Ramos (cell line): ENCODE measurements at regions not wholly inside any gene's neighbourhood (a gene's known extent, or its start where the extent isn't known, plus 50 kb on each side); places are given as distances from the start of the nearest gene placed in this dataset.

Experiments used
- in situ Hi-C: fragments of 300-500 bp; cut with MboI; formaldehyde crosslinking; loops from one replicate; pipeline ENCODE4 v1.14.3; 2022; ENCODE audit warnings: low sequenced_read_pairs; ENCODE audit not compliant: unreplicated experiment

- in situ Hi-C loops, result no loop called here
Observed at GRCh38 chr17:79276821-79277220, 202.2 kb downstream of the ENGASE start.

DNA sequence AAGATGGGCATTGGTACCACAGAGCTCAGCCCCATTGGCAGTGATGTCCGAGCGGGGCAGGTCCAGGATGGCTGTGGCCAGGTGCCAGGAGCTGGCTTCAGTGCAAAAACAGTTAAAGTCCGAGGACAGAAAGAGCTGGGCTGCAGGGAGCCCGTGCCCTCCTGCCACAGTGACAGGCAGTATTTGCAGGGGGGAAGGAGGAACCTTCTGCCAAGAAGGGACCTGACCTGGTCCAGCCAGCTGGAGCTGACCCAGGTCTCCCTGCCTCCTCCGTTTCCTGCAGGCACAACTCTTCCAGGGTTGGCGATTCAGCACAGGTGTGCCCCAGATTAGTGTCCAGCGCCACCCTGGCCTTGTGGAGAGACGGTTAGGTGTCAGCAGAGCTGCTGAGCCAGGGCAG is 199.0 kb downstream of the ENGASE start:
- in situ Hi-C loops, result no loop called here

GRCh38 chr17:79272666-79273219 is 198.1 kb downstream of the ENGASE start:
- in situ Hi-C loops, result no loop called here

DNA sequence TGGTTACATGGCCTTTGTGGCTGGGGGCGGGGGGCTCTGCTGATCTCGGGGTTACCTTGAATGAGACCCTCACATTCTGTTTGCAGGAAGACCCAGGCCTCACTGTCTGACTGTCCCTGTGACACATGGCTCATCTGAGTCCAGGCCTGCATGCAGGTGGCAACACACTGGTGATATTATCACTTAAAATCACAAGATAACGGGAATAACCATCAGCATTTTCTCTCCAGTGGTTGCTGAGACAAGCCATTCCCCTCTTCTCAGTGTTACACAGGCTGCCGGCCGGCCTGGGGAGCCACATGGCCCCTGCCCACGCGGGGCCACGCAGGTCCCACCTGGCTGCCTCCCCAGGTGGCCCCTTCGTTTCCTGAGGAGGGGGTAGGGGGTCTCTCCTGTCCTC is 197.6 kb downstream of the ENGASE start:
- in situ Hi-C loops, result no loop called here

DNA sequence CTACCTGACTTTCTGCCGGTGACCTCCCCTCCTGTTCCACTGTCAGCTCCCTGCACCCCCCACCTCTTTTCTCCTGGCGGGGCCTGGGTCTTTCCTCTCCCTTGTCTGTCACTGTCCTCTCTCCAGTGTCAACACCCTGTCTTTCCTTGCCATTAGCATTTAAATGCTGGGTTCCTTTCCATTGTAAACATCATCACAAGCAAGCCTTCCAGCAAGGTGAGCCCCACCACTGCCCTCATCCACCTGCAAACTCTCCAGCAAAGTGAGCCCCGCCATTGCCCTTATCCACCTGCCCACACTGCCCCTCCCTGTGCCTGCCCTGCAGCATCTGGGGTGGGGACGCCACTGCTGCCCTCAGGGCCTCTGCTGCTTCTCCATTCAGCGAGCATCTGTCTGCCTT is 195.0 kb downstream of the ENGASE start:
- in situ Hi-C loops, result no loop called here

DNA sequence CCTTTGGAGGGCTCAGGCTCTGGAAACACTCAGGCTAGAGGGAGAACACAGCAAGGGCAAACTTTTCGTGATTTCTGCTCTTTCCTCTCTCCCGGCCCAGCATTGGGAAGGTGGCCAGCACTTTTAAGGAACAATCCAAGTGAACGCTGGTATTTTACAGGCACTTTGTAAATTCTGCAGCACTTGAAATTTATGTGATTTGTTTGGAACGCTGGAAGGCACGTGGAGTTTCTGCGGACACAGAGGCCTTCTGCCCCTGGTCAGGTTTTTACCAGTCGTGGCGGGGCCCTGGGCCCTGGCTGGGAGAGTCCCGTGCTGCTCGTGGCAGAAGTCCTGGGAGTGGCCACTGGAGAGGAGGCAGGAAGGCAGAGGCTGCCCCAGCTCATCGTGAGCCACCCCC is 188.6 kb downstream of the ENGASE start:
- in situ Hi-C loops, result no loop called here

DNA sequence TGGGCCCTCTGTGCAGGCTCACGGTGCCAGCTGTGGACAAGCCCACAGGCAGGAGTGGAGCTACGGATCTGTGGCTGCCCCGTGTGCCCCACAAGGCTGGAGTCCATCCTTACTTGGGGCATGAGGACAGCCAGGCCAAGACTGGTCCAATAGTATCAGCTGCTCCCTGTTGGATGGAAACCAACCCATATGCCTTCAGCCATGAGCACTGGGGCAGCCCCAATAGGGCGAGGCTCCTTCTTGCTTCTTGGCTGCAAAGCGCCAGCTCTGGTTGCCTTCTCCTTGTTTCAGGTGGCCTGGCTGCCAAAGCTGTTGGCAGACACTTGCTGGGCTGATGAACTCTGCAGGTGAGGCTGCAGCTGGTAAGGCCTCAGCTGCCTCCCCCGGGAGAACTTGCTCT is 188.0 kb downstream of the ENGASE start:
- in situ Hi-C loops, result no loop called here

GRCh38 chr17:79261355-79262072 is 186.9 kb downstream of the ENGASE start:
- in situ Hi-C loops, result no loop called here

DNA sequence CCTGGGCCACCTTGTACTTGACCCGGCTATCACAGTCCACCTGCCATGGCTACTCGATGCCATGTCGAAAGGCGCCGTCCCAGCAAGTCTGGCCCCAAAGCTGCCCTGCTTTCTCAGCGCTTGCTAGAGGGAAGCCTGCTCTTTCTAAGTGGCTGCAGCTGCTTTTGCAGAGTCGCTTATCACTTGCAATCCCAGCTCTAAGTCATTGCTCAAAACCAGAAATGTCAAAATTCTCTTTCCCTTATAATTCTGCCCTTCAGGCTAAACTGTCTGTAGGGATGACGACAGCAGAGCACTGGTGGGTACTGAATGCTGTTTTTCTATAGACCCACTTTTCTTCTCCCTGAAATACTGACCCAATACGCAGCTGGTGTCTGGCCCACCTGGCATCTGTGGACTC is 184.2 kb downstream of the ENGASE start:
- in situ Hi-C loops, result no loop called here

DNA sequence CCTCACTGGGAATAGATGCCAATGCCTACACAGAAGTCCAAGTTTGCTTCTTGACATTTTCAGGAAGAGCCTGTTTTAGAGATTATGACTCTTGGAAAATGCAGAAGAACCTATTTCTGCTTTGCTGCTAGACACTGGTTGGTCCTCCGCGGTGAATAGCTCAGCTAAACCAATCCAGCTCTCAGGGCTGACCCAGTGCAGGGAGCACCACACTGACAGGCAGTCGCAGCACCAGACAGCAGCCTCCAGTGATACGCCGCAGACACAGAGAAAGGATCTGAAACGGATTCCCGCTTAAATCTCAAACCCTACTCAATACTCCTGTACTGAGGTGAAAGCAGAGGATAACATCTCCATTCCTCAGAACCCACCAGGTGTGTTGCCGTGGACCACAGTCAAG is 183.4 kb downstream of the ENGASE start:
- in situ Hi-C loops, result no loop called here

DNA sequence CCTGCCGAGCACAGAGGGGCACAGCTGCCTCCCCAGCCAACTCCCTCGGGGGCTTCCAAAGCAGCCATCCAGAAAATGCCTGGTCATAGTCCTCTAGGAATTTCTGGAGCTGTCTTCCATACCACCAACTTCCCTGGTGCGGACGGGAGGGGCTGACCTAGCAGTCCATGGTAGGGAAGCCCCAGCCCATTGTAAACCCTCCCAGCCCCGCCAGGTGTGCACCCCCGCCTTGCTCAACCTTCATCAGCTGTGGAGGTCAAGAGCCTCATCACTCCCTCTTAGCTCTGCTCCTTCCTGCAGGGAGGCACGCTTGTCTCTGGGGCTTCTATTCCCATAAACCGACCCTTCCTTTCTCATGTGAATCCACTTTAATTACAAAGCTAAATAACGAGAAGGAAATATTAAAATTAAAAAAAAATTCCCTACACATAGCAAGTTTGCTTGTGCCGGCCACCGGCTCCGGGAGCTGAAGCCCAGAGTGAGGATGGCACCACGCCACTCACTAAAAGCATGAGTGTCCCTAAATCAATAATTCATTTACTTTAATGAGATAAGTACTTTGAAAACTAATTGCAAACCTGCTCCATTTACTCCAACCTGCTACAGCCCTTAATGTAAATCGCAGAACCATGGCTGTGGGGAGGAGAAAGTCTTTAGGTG is 181.4 kb downstream of the ENGASE start:
- in situ Hi-C loops, result no loop called here

GRCh38 chr17:79255456-79255855 is 180.8 kb downstream of the ENGASE start:
- in situ Hi-C loops, result no loop called here

- in situ Hi-C loops, result no loop called here
Observed at GRCh38 chr17:79255046-79255445, 180.4 kb downstream of the ENGASE start.

DNA sequence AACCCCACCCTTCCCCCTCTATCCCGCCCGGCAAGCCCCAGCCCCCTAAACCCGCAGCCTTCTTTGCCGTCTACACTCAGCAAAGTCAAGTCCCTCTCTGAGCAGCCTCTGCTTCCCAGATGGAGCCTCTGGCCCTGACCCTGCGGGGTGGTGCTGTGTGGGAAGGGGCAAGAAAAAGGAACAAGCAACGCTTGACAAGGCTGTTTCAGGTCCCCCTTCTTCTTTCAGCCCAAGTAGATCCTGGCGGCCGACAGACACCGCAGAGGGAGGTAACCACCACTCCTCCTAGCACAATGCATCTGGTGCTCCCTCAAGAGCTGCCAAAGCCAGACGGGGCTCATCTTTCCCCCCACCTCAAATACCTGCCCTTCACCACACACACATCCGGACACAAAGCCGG is 178.3 kb downstream of the ENGASE start:
- in situ Hi-C loops, result no loop called here

DNA sequence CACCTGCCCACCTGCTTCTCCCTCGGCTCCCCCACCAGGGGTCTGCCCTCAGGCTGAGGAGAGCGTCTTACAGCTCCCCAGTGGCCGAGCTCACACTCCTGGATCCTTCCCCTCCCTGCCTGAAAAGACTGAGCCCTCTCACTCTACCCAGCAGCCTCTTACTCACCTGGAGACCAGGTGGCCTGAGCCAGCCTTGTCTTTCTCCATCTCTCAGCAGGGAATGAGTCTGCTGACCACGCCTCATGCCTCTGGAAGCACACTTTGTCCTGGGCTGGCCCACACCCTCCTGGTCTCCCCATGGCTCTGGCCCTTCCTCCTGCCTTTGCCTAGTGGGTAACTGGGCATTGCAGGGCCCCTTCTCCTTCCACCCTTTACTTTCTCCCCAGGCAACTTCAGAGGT is 177.2 kb downstream of the ENGASE start:
- in situ Hi-C loops, result no loop called here

DNA sequence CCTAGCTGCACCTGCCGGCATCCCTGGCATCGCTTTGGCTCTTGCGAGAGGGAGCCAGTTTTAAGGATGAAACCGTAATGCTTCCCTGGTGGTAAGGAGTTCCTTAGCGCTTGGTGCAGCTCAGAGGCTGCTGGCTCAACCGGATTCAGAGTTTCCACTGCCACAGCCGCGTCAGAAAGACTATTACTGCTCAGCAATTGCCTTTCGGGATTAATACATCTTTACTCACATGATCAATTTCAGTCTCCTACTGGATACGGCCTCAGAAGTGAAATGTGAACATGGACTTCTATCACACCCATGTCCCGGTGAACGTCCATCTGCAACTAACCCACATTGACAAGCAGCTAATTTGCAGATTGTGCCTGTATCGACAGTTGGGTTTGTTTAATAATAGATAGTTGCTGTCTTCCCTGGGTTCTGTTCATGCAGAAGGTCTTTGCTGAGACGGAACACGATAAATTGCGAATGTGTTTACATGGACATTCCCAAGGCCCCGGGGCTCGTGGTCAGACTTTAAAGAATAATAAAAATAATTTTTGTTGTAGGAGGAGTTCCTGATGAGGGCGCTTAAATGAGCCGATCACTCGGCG is 175.4 kb downstream of the ENGASE start:
- in situ Hi-C loops, result no loop called here

DNA sequence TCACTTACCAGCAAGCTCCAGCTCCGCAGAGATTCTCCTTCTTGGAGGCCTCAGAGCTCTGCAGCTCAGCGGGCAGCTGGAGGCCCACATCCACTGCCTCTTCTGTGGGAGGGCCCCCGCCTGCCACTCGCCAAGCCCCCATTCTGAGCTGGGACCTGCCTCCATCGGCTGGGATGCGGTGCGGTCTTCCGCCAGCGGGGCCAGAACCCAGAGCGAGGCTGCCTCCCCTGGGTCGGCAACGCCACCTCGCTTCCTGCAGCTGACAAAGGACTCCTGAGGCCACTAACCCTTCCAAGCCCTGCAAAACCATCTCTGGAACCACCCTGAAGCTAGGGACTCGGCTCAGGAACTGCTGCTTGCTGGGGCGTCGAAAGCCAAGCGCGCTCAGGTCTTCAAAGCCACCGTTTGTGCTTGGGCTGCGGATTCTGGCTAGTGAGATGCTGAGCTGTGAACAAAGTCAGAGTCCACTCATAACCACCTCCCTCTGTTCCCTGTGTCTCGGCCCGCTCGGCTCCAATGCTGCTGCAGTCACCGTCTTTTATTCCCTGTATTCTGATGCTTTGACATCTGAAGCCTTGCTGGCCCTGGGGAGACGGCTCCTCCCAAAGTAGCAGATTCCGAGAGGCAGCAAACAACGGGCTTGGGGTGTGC is 174.3 kb downstream of the ENGASE start:
- in situ Hi-C loops, result no loop called here

DNA sequence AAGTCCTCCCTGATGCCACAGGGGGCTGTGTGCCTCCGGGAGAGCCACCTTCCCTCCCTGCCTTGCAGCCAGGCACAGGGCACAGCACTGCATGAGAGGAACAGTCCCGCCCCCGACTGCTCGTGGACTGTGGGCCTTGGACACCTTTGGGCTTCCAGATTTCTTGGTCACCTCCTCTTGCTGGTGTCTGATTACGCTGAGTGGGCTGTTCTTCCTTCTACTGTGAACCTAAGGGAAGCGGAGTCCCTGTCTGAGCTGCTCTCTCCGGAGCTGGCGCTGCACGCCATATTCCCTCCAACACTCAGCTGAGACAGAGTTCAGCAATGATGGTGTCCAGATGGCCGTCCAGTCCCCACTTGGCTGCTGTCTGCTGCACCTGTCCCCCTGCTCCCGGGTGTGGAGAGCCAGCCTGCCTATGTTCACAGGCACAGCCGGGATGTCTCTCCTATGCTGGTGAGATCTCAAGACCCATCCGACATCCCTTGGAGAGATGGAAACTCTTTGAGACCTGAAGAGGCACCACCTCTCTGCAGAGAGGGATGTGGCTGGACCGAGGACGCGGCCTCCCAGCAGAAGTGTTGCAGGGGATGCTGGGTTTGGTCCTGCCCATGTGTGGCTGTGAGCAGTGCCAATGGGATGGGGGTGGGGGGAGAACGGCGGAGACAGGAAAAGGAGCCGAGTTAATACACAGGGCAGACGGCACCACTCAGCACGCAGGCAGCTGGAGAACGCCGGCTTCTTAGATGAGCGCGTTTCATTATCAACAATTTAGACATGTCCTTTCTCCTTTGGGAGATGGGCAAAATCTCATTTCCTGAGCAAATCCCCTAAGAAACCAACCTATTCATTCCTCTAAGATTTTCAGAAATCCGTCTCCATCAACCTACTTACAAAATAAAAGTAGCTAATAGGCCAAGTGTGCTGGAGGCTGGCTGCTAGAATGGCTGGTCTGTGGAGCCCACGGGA is 171.9 kb downstream of the ENGASE start:
- in situ Hi-C loops, result no loop called here

DNA sequence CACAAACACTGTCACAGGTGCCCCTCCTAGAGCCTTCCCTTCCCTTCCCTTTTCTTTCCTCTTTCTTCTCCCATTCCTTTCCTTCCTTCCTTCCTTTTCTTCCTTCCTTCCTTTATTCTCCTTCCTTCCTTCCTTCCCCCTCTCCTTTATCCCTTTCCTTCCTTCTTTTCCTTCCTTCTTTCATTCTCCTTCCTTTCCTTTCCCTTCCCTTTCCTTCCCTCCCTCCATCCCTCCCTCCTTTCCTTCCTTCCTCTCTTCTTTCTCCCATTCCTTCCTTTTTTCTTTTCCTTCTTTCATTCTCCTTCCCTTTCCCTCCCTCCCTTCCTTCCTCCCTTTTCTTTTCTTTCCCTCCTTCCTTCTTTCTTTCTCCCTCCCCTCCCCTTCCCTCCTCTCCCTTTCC is 170.0 kb downstream of the ENGASE start:
- in situ Hi-C loops, result no loop called here

- in situ Hi-C loops, result no loop called here
Observed at GRCh38 chr17:79243996-79244395, 169.4 kb downstream of the ENGASE start.
